Memory B cell (primary cell): ENCODE measurements at regions not wholly inside any gene's neighbourhood (a gene's known extent, or its start where the extent isn't known, plus 50 kb on each side); places are given as distances from the start of the nearest gene placed in this dataset.

Experiments
- ATAC-seq: fragments of 150-1000 bp; cut with Tn5 transposase; 2 replicates; pipeline ENCODE4 v1.10.0; 2021; ENCODE audit warnings: low read depth, mild to moderate bottlenecking, moderate library complexity
- DNase-seq, 2 donors: peaks; one replicate each; pipeline ENCODE4 v3.0.0; 2022; ENCODE audit warnings: low spot score in 2 of 2
- H3K27ac Mint-ChIP-seq: one replicate; pipeline ENCODE4 v1.8.0; 2022; ENCODE audit warnings: mild to moderate bottlenecking, moderate library complexity, mixed read lengths
- H3K27me3 Mint-ChIP-seq: one replicate; pipeline ENCODE4 v1.8.0; 2022; ENCODE audit warnings: mixed read lengths
- H3K36me3 Mint-ChIP-seq: one replicate; pipeline ENCODE4 v1.8.0; 2022; ENCODE audit warnings: mild to moderate bottlenecking, mixed read lengths
- H3K4me1 Mint-ChIP-seq: one replicate; pipeline ENCODE4 v1.8.0; 2022; ENCODE audit warnings: mixed read lengths
- H3K4me3 Mint-ChIP-seq: one replicate; pipeline ENCODE4 v1.8.0; 2022; ENCODE audit warnings: mild to moderate bottlenecking, moderate library complexity, mixed read lengths
- H3K9me3 Mint-ChIP-seq: one replicate; pipeline ENCODE4 v1.8.0; 2022; ENCODE audit warnings: mixed read lengths

GRCh38 chr10:125514206-125515162, 168.5 kb downstream of the TEX36 start:
- Mint-ChIP-seq H3K36me3 (no peaks in the 10 kb centered on the region), H3K9me3 (peaks cover 4% of the 10 kb centered on the region), H3K27ac (no peak overlapping the region), H3K4me1 (no peaks in the 10 kb centered on the region), H3K4me3 (no peak overlapping the region), H3K27me3 (peaks cover 6% of the 10 kb centered on the region)
- DNase-seq (no peak), ATAC-seq (no peak)

GRCh38 chr10:125513429-125514182, 169.4 kb downstream of the TEX36 start:
- Mint-ChIP-seq H3K36me3 (no peaks in the 10 kb centered on the region), H3K4me1 (no peaks in the 10 kb centered on the region), H3K27ac (no peak overlapping the region), H3K9me3 (peaks cover 2% of the 10 kb centered on the region), H3K4me3 (no peak overlapping the region), H3K27me3 (peaks cover 6% of the 10 kb centered on the region)
- DNase-seq = no peak
- ATAC-seq = no peak

- Mint-ChIP-seq H3K27ac (no peak overlapping the region), H3K9me3 (peaks cover 2% of the 10 kb centered on the region), H3K36me3 (no peaks in the 10 kb centered on the region), H3K4me3 (no peak overlapping the region), H3K4me1 (no peaks in the 10 kb centered on the region), H3K27me3 (peaks cover 6% of the 10 kb centered on the region)
- no peak for DNase-seq
- no peak for ATAC-seq
These were observed 172.0 kb downstream of the TEX36 start for GRCh38 chr10:125510998-125511397.

DNA sequence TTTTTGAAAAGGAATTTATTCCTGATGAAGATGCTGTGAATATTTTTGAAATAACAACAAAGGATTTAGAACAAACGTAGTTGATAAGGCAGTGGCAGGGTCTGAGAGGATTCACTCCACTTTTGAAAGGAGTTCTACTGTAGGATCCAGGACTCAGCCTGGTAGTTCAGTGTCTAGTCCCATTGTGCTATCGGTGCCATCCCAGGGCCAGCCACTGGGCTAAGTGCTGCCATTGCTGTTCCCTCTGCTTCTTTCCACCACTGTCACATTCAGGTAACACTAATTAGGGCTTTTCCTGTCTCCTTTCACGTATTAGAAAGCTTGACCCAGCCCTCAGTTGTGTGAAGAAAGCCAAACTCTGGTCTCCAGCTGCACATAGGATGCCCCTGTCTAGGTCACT, 177.3 kb downstream of the TEX36 start:
- Mint-ChIP-seq H3K27me3 (peaks cover 2% of the 10 kb centered on the region), H3K27ac (no peak overlapping the region), H3K9me3 (peaks cover 2% of the 10 kb centered on the region), H3K4me1 (no peaks in the 10 kb centered on the region), H3K36me3 (no peaks in the 10 kb centered on the region), H3K4me3 (no peak overlapping the region)
- no peak for DNase-seq
- ATAC-seq = no peak

- no peak overlapping the region for H3K27ac Mint-ChIP-seq
- no peak for ATAC-seq
- no peak for DNase-seq
- H3K4me3 Mint-ChIP-seq = no peak overlapping the region
- H3K4me1 Mint-ChIP-seq = no peaks in the 10 kb centered on the region
- no peaks in the 10 kb centered on the region for H3K9me3 Mint-ChIP-seq
- no peaks in the 10 kb centered on the region for H3K36me3 Mint-ChIP-seq
- peaks cover 2% of the 10 kb centered on the region for H3K27me3 Mint-ChIP-seq
These were observed 180.7 kb downstream of the TEX36 start for GRCh38 chr10:125502276-125502675.

GRCh38 chr10:125495386-125495785, 187.6 kb downstream of the TEX36 start:
- H3K27ac Mint-ChIP-seq = no peak overlapping the region

GRCh38 chr10:125494651-125495239, 188.2 kb downstream of the TEX36 start:
- H3K4me3 Mint-ChIP-seq = no peak overlapping the region
- peaks cover 2% of the 10 kb centered on the region for H3K9me3 Mint-ChIP-seq
- no peak overlapping the region for H3K27ac Mint-ChIP-seq
- ATAC-seq (no peak), DNase-seq (no peak)
- H3K4me1 Mint-ChIP-seq = no peaks in the 10 kb centered on the region
- no peaks in the 10 kb centered on the region for H3K36me3 Mint-ChIP-seq
- peaks cover 2% of the 10 kb centered on the region for H3K27me3 Mint-ChIP-seq

More at GRCh38 chr10:125495386-125495785, 187.6 kb downstream of the TEX36 start:
- Mint-ChIP-seq H3K4me3 (no peak overlapping the region), H3K36me3 (no peaks in the 10 kb centered on the region), H3K4me1 (no peaks in the 10 kb centered on the region), H3K27me3 (peaks cover 2% of the 10 kb centered on the region), H3K9me3 (peaks cover 2% of the 10 kb centered on the region)
- no peak for DNase-seq
- ATAC-seq = no peak

GRCh38 chr10:125491381-125491780, 191.6 kb downstream of the TEX36 start:
- Mint-ChIP-seq H3K4me3 (no peak overlapping the region), H3K27ac (no peak overlapping the region), H3K36me3 (no peaks in the 10 kb centered on the region), H3K4me1 (no peaks in the 10 kb centered on the region), H3K9me3 (peaks cover 2% of the 10 kb centered on the region), H3K27me3 (no peaks in the 10 kb centered on the region)
- no peak for ATAC-seq
- DNase-seq = no peak

GRCh38 chr10:125489731-125490130, 193.2 kb downstream of the TEX36 start:
- H3K4me3 Mint-ChIP-seq = no peak overlapping the region
- no peaks in the 10 kb centered on the region for H3K36me3 Mint-ChIP-seq
- peaks cover 2% of the 10 kb centered on the region for H3K9me3 Mint-ChIP-seq
- H3K27ac Mint-ChIP-seq = no peak overlapping the region
- H3K27me3 Mint-ChIP-seq = no peaks in the 10 kb centered on the region
- H3K4me1 Mint-ChIP-seq = no peaks in the 10 kb centered on the region
- ATAC-seq (no peak), DNase-seq (no peak)

DNA sequence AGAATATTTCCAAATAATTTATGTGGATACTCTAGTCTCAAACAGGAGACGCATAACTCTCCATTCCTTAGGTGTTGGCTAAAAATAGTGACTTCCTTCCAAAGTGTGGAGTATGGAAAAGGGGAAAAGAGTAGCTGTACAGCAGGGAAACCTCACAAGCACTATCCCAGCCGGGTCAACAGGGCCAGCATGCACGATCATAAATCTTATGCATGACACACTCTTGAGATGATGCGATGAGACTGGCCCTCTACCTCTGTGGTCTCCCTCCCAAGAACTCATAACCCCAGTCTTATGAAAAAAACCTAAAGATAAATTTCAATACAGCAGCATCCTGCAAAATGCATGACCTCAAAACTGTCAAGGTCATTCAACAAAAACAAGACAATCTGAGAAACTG, 197.3 kb downstream of the TEX36 start:
- Mint-ChIP-seq H3K9me3 (no peaks in the 10 kb centered on the region), H3K4me1 (no peaks in the 10 kb centered on the region), H3K27me3 (no peaks in the 10 kb centered on the region), H3K4me3 (no peak overlapping the region), H3K36me3 (no peaks in the 10 kb centered on the region), H3K27ac (no peak overlapping the region)
- no peak for ATAC-seq
- no peak for DNase-seq

- DNase-seq (no peak), ATAC-seq (no peak)
- H3K4me1 Mint-ChIP-seq = no peaks in the 10 kb centered on the region
- no peaks in the 10 kb centered on the region for H3K27me3 Mint-ChIP-seq
- no peak overlapping the region for H3K27ac Mint-ChIP-seq
- H3K9me3 Mint-ChIP-seq = no peaks in the 10 kb centered on the region
- no peak overlapping the region for H3K4me3 Mint-ChIP-seq
- no peaks in the 10 kb centered on the region for H3K36me3 Mint-ChIP-seq
These were observed 198.8 kb downstream of the TEX36 start for GRCh38 chr10:125484035-125484732.

- no peak overlapping the region for H3K4me3 Mint-ChIP-seq
- H3K4me1 Mint-ChIP-seq = no peaks in the 10 kb centered on the region
- no peaks in the 10 kb centered on the region for H3K9me3 Mint-ChIP-seq
- DNase-seq (no peak), ATAC-seq (no peak)
- no peak overlapping the region for H3K27ac Mint-ChIP-seq
- no peaks in the 10 kb centered on the region for H3K36me3 Mint-ChIP-seq
- no peaks in the 10 kb centered on the region for H3K27me3 Mint-ChIP-seq
These were observed 200.3 kb downstream of the TEX36 start for GRCh38 chr10:125482637-125483036.

- Mint-ChIP-seq H3K36me3 (no peaks in the 10 kb centered on the region), H3K27me3 (no peaks in the 10 kb centered on the region), H3K4me3 (no peak overlapping the region), H3K9me3 (no peaks in the 10 kb centered on the region), H3K4me1 (no peaks in the 10 kb centered on the region), H3K27ac (no peak overlapping the region)
- DNase-seq = no peak
- ATAC-seq = no peak
These were observed 200.9 kb downstream of the TEX36 start for GRCh38 chr10:125482108-125482507.

DNA sequence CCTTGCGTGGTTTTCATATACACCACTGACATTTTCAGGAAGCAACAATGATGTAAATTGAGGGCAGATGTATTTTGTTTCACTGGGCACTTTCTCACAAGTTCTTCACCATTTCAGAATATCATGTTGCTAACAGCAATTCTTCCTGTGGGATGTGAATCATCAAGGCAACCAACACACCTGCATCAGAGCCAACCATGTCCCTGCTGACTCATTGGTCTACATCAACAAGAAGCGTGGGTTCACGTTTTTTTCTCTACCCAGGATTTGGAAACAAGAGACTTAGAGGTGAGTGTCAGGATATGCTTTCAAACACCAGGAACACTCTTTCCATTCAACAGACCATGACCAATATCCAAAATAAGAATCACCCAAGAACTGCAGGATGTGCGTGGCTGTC, 203.9 kb downstream of the TEX36 start:
- H3K4me3 Mint-ChIP-seq = no peak overlapping the region
- DNase-seq = no peak

More for the DNA sequence above, 203.9 kb downstream of the TEX36 start:
- ATAC-seq = no peak
- no peaks in the 10 kb centered on the region for H3K9me3 Mint-ChIP-seq
- no peak overlapping the region for H3K27ac Mint-ChIP-seq
- no peaks in the 10 kb centered on the region for H3K4me1 Mint-ChIP-seq
- no peaks in the 10 kb centered on the region for H3K27me3 Mint-ChIP-seq
- H3K36me3 Mint-ChIP-seq = no peaks in the 10 kb centered on the region
